ENCODE measurements at regions not wholly inside any gene's neighbourhood (a gene's known extent, or its start where the extent isn't known, plus 50 kb on each side); places are given as distances from the start of the nearest gene placed in this dataset.
"Not testable (repeated sequence)": the region's sequence is repeated elsewhere in the genome, so short reads cannot be mapped to it uniquely, and the experiment has no call there.

DNA sequence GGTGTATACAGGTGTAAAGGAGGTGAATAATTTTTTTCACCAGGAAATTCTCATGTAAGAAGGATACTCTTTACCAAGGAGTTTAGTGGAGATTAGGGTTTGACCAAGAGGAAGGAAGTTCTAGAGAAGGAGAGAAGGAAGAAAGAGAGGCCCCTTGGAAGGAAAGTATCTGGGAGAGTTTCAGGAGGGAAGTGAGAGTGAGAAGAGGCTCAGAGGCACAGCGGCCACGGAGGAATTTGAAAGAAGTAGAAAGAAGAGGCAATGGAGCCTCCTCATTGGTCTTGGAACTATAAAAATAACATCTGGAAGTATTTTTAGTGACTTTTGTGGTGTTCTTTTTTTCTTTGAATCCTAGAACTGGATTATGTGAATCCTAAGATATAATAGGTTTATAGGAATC is 50.8 kb upstream of the MCUR1 start:
- H3K4me1 ChIP-seq (ENCODE audit: control insufficient read depth, low read length), result peaks cover 7% of the 10 kb centered on the region
- no peaks in the 10 kb centered on the region for H3K36me3 ChIP-seq (ENCODE audit: control insufficient read depth, low read length)
- H3K9me2 ChIP-seq (replicated peaks; ENCODE audit: control insufficient read depth, low read length), result no peaks in the 10 kb centered on the region
- no peak overlapping the region for H3K27ac ChIP-seq (ENCODE audit: low read depth, low read length)
- no peak overlapping the region for H3K4me2 ChIP-seq (ENCODE audit: low read length)
- H3F3A ChIP-seq (ENCODE audit: control insufficient read depth, insufficient read depth), result no peaks in the 10 kb centered on the region
- TF ChIP-seq, protein P1, sequence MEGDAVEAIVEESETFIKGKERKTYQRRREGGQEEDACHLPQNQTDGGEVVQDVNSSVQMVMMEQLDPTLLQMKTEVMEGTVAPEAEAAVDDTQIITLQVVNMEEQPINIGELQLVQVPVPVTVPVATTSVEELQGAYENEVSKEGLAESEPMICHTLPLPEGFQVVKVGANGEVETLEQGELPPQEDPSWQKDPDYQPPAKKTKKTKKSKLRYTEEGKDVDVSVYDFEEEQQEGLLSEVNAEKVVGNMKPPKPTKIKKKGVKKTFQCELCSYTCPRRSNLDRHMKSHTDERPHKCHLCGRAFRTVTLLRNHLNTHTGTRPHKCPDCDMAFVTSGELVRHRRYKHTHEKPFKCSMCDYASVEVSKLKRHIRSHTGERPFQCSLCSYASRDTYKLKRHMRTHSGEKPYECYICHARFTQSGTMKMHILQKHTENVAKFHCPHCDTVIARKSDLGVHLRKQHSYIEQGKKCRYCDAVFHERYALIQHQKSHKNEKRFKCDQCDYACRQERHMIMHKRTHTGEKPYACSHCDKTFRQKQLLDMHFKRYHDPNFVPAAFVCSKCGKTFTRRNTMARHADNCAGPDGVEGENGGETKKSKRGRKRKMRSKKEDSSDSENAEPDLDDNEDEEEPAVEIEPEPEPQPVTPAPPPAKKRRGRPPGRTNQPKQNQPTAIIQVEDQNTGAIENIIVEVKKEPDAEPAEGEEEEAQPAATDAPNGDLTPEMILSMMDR (IDR thresholded peaks at IDR 0.05; ENCODE audit: low read depth, low read length, poor library complexity, severe bottlenecking), result no peak
- no peak for TF ChIP-seq EZH2phosphoT487 (IDR thresholded peaks at IDR 0.05; ENCODE audit: borderline replicate concordance, low read length)
- no peaks in the 10 kb centered on the region for H4K20me1 ChIP-seq (ENCODE audit: control insufficient read depth, insufficient read depth, low read depth, low read length)
- peaks cover 6% of the 10 kb centered on the region; the same call in 1 of the 2 replicates for H3K9me3 ChIP-seq (ENCODE audit: control insufficient read depth, insufficient read depth, low read length)
- no peaks in the 10 kb centered on the region for H3K79me2 ChIP-seq (ENCODE audit: control insufficient read depth, low read length)
- H3K27me3 ChIP-seq (ENCODE audit: control insufficient read depth, low read length), result no peaks in the 10 kb centered on the region
- no peak overlapping the region for H3K4me3 ChIP-seq (ENCODE audit: low read length)

- H3K9me3 ChIP-seq (ENCODE audit: control insufficient read depth, insufficient read depth, low read length); H3K27me3 ChIP-seq (ENCODE audit: control insufficient read depth, low read length); H4K20me1 ChIP-seq (ENCODE audit: control insufficient read depth, insufficient read depth, low read depth, low read length); H3F3A ChIP-seq (ENCODE audit: control insufficient read depth, insufficient read depth); H3K4me1 ChIP-seq (ENCODE audit: control insufficient read depth, low read length); H3K36me3 ChIP-seq (ENCODE audit: control insufficient read depth, low read length); H3K4me2 ChIP-seq (ENCODE audit: low read length); H3K9me2 ChIP-seq (replicated peaks; ENCODE audit: control insufficient read depth, low read length); H3K79me2 ChIP-seq (ENCODE audit: control insufficient read depth, low read length); H3K27ac ChIP-seq (ENCODE audit: low read depth, low read length); H3K4me3 ChIP-seq (ENCODE audit: low read length): not testable (repeated sequence)
Observed at GRCh38 chr6:13864669-13865068, 50.3 kb upstream of the MCUR1 start.
